Endothelial cell of umbilical vein (primary cell): ENCODE measurements at regions not wholly inside any gene's neighbourhood (a gene's known extent, or its start where the extent isn't known, plus 50 kb on each side); places are given as distances from the start of the nearest gene placed in this dataset.

Experiments used
- BruUV-seq: library from RNA; stranded (reverse); fragments of 400-500 nt; replicated peaks from 2 replicates; lab custom pipeline; 2021; lab: Mats Ljungman, UMichigan
- CTCF ChIA-PET: fragments of 300-600, 350-600 bp; sonication (Branson Sonifier 250); formaldehyde crosslinking; loops from one replicate; lab custom pipeline; 2021; ENCODE audit warnings: antibody characterized with exemption, inconsistent platforms; lab: Charles Lee
- POLR2A ChIA-PET: fragments of 300-600, 350-600 bp; sonication (Branson Sonifier 250); formaldehyde crosslinking; loops from one replicate; lab custom pipeline; 2021; ENCODE audit warnings: antibody characterized with exemption, inconsistent platforms; lab: Charles Lee
- DNase-seq: peaks from one replicate; pipeline ENCODE4 v3.0.0-alpha.2; 2011; ENCODE audit warnings: low read depth, low spot score
- FAIRE-seq: peaks from 2 replicates; lab custom pipeline; 2011; peaks lifted over from hg19 to GRCh38; lab: Jason Lieb, UNC
- H2AFZ ChIP-seq: 2 replicates; pipeline ENCODE4 v1.6.0; 2012; ENCODE audit warnings: low read depth, low read length, control low read depth, inconsistent platforms
- H3K27ac ChIP-seq: 2 replicates; pipeline ENCODE4 v1.5.1; 2011; ENCODE audit warnings: low read depth, mild to moderate bottlenecking, control low read depth, low read length, moderate library complexity; ENCODE audit not compliant: insufficient read depth
- H3K27me3 ChIP-seq, 2 experiments: 2 replicates each; pipeline versions ENCODE4 v1.6.0 to v1.6.1; 2011; ENCODE audit warnings: low read length in 2 of 2, mixed read lengths in 1 of 2; ENCODE audit not compliant: control insufficient read depth in 2 of 2, insufficient read depth in 2 of 2
- H3K36me3 ChIP-seq, 2 experiments: 2 replicates in 1 of 2; 3 replicates in 1 of 2; pipeline ENCODE4 v1.5.1; 2011; ENCODE audit warnings: low read length in 2 of 2, mild to moderate bottlenecking in 1 of 2, moderate library complexity in 1 of 2; ENCODE audit not compliant: control insufficient read depth in 2 of 2, insufficient read depth in 2 of 2; ENCODE audit errors: extremely low read depth in 1 of 2
- H3K4me1 ChIP-seq: 3 replicates; pipeline ENCODE4 v1.5.1; 2011; ENCODE audit warnings: mild to moderate bottlenecking, low read length; ENCODE audit not compliant: control insufficient read depth, insufficient read depth; ENCODE audit errors: extremely low read depth
- H3K4me2 ChIP-seq: 2 replicates; pipeline ENCODE4 v1.6.1; 2011; ENCODE audit warnings: low read length, control low read depth, mixed read lengths; ENCODE audit not compliant: insufficient read depth
- H3K4me3 ChIP-seq, 3 experiments: fragments of 200-600 bp in 1 of 3; sonication (generic), shearing (Covaris generic) in 1 of 3; replicated peaks in 1 of 3; 2 replicates each; pipeline ENCODE4 v1.5.1; 2011 to 2016; ENCODE audit warnings: control low read depth in 3 of 3, low read length in 3 of 3, mild to moderate bottlenecking in 2 of 3, inconsistent platforms in 1 of 3, low read depth in 1 of 3, moderate library complexity in 1 of 3; ENCODE audit not compliant: insufficient read depth in 1 of 3
- H3K79me2 ChIP-seq: 2 replicates; pipeline ENCODE4 v1.6.0; 2012; ENCODE audit warnings: low read length, inconsistent platforms; ENCODE audit not compliant: control insufficient read depth, insufficient read depth
- H3K9ac ChIP-seq: replicated peaks from 2 replicates; pipeline ENCODE3; 2011; ENCODE audit warnings: low read length, control low read depth; ENCODE audit not compliant: insufficient read depth; ENCODE audit errors: extremely low read depth
- H3K9me1 ChIP-seq: replicated peaks from 3 replicates; pipeline ENCODE4 v1.6.0; 2011; ENCODE audit warnings: mild to moderate bottlenecking, low read length; ENCODE audit not compliant: control insufficient read depth, insufficient read depth; ENCODE audit errors: extremely low read depth
- H3K9me3 ChIP-seq: replicated peaks from 2 replicates; pipeline ENCODE4 v1.5.1; 2012; ENCODE audit warnings: low read length, inconsistent platforms; ENCODE audit not compliant: control insufficient read depth, insufficient read depth
- H4K20me1 ChIP-seq: replicated peaks from 2 replicates; pipeline ENCODE3; 2011; ENCODE audit warnings: mild to moderate bottlenecking, low read length; ENCODE audit not compliant: control insufficient read depth, insufficient read depth; ENCODE audit errors: extremely low read depth
- CTCF ChIP-seq, 2 donors: IDR thresholded peaks; 1 replicate in 1 of 2; 2 replicates in 1 of 2; pipeline ENCODE4 v1.5.1; 2011; ENCODE audit warnings: low read length in 2 of 2, mild to moderate bottlenecking in 2 of 2, moderate library complexity in 2 of 2, control low read depth in 1 of 2, inconsistent platforms in 1 of 2, low read depth in 1 of 2; ENCODE audit not compliant: insufficient read depth in 1 of 2; ENCODE audit errors: extremely low read depth in 1 of 2
- FOS ChIP-seq: IDR thresholded peaks from 2 replicates; pipeline ENCODE4 v1.6.1; 2011; ENCODE audit warnings: mild to moderate bottlenecking, low read length, moderate library complexity, borderline replicate concordance; ENCODE audit not compliant: insufficient read depth
- GATA2 ChIP-seq: IDR thresholded peaks from 2 replicates; pipeline ENCODE4 v1.7.0; 2011; ENCODE audit warnings: low read depth, mild to moderate bottlenecking, moderate library complexity, mixed read lengths, low read length; ENCODE audit not compliant: insufficient read length, insufficient read depth
- JUN ChIP-seq: IDR thresholded peaks from 2 replicates; pipeline ENCODE4 v1.6.1; 2011; ENCODE audit warnings: borderline replicate concordance, low read depth; ENCODE audit not compliant: insufficient read length, insufficient read depth
- MYC ChIP-seq: IDR thresholded peaks from one replicate; pipeline ENCODE4 v1.6.1; 2011; ENCODE audit warnings: mild to moderate bottlenecking, low read depth, low read length
- POLR2A ChIP-seq: IDR thresholded peaks from 2 replicates; pipeline ENCODE4 v1.6.1; 2012; ENCODE audit warnings: low read depth, mild to moderate bottlenecking, control low read depth, low read length
- POLR2AphosphoS5 ChIP-seq: IDR thresholded peaks from 2 replicates; pipeline ENCODE4 v1.6.1; 2012; ENCODE audit warnings: low read depth, mild to moderate bottlenecking, control low read depth, low read length, moderate library complexity; ENCODE audit not compliant: insufficient read depth
- dilution Hi-C: fragments of 300-500 bp; cut with MboI; formaldehyde crosslinking; loops from one replicate; pipeline ENCODE4 v1.15.0; 2019; ENCODE audit warnings: low sequenced_read_pairs; ENCODE audit not compliant: extremely low pct_ligation_motif_present
- intact Hi-C: fragments of 100-400 bp; cut with micrococcal nuclease; formaldehyde crosslinking; loops from one replicate; pipeline ENCODE4 v1.10.0; 2022

GRCh38 chr1:81706650-81707435 is 93.9 kb upstream of the ADGRL2 start:
- H3K9me3 ChIP-seq, result no peaks in the 10 kb centered on the region
- peak; percentile 84 for FAIRE-seq
- ChIA-PET POLR2A (no interaction called here), CTCF (interaction anchor here (1.2 to 2.5 kb wide), 8 partner anchors 9 to 157 kb away, joined by 3 to 8 read pairs (median 4); no protein-coding TSS in a partner anchor)
- peaks cover 46% of the 10 kb centered on the region for H3K4me1 ChIP-seq
- peak overlapping the region; percentile 45 for H2AFZ ChIP-seq
- no peaks in the 10 kb centered on the region for H3K79me2 ChIP-seq
- no peaks in the 10 kb centered on the region for H4K20me1 ChIP-seq
- H3K4me2 ChIP-seq, result peak overlapping the region; percentile 49
- H3K36me3 ChIP-seq, result no peaks in the 10 kb centered on the region
- peak overlapping the region; percentile 66 for H3K27ac ChIP-seq
- DNase-seq, result peak; percentile 84
- H3K27me3 ChIP-seq, result no peaks in the 10 kb centered on the region
- H3K4me3 ChIP-seq, result no peak overlapping the region
- TSS peak; percentile 5 for BruUV-seq
- H3K9me1 ChIP-seq, result no peaks in the 10 kb centered on the region
- H3K9ac ChIP-seq, result peak overlapping the region; percentile 46
- dilution Hi-C loops (no loop called here), intact Hi-C loops (loop anchor here (1.0 kb wide), 1 partner anchor 128 kb away; no protein-coding TSS in a partner anchor)
- no peak for TF ChIP-seq CTCF (IDR thresholded peaks at IDR 0.05; ENCODE audit: extremely low read depth in 1 of 2, insufficient read depth in 1 of 2, low read depth in 1 of 2, low read length in 2 of 2)
- TF ChIP-seq MYC, result no peak
- peak; percentile 74 for TF ChIP-seq FOS
- peak; percentile 79 for TF ChIP-seq JUN
- peak; percentile 38 for TF ChIP-seq POLR2A
- peak; percentile 42 for TF ChIP-seq POLR2AphosphoS5
- peak; percentile 46 for TF ChIP-seq GATA2
